HG03025 (cell line): ENCODE measurements at regions not wholly inside any gene's neighbourhood (a gene's known extent, or its start where the extent isn't known, plus 50 kb on each side); places are given as distances from the start of the nearest gene placed in this dataset.

ENCODE experiments used
- ATAC-seq: cut with Tn5 transposase; IDR thresholded peaks from one replicate; pipeline ENCODE4 v1.9.1; 2021; ENCODE audit warnings: mild to moderate bottlenecking, moderate library complexity; ENCODE audit not compliant: unreplicated experiment, low FRiP score

GRCh38 chr2:122875091-122875865, 1119.8 kb downstream of the TSN start:
- ATAC-seq, result no peak

GRCh38 chr2:122883849-122884248, 1128.4 kb downstream of the TSN start:
- ATAC-seq, result no peak

- ATAC-seq, result no peak
These were observed 1129.4 kb downstream of the TSN start for GRCh38 chr2:122884889-122885288.

- ATAC-seq, result no peak
These were observed 1130.0 kb downstream of the TSN start for GRCh38 chr2:122885436-122885835.

- ATAC-seq, result no peak
These were observed 1131.2 kb downstream of the TSN start for GRCh38 chr2:122886479-122887145.

GRCh38 chr2:122899614-122900013, 1125.5 kb upstream of the CNTNAP5 start:
- no peak for ATAC-seq

- ATAC-seq, result no peak
These were observed 1119.7 kb upstream of the CNTNAP5 start for GRCh38 chr2:122905431-122905830.

GRCh38 chr2:122908159-122908558, 1116.9 kb upstream of the CNTNAP5 start:
- no peak for ATAC-seq

- ATAC-seq, result no peak
These were observed 1097.9 kb upstream of the CNTNAP5 start for GRCh38 chr2:122927197-122927596.

- no peak for ATAC-seq
These were observed 1097.2 kb upstream of the CNTNAP5 start for GRCh38 chr2:122927710-122928557.

GRCh38 chr2:122929347-122929746, 1095.7 kb upstream of the CNTNAP5 start:
- ATAC-seq, result no peak

GRCh38 chr2:122935506-122935905, 1089.6 kb upstream of the CNTNAP5 start:
- ATAC-seq, result no peak

GRCh38 chr2:122939796-122940195, 1085.3 kb upstream of the CNTNAP5 start:
- no peak for ATAC-seq

- ATAC-seq, result no peak
These were observed 1075.6 kb upstream of the CNTNAP5 start for GRCh38 chr2:122949523-122949922.

GRCh38 chr2:122955776-122956175, 1069.3 kb upstream of the CNTNAP5 start:
- ATAC-seq, result no peak

GRCh38 chr2:122960759-122961641, 1064.1 kb upstream of the CNTNAP5 start:
- ATAC-seq, result no peak

- ATAC-seq, result no peak
These were observed 1058.6 kb upstream of the CNTNAP5 start for GRCh38 chr2:122966461-122966860.

GRCh38 chr2:122977580-122977979, 1047.5 kb upstream of the CNTNAP5 start:
- ATAC-seq, result no peak

- ATAC-seq, result no peak
These were observed 1044.4 kb upstream of the CNTNAP5 start for GRCh38 chr2:122980671-122981070.

GRCh38 chr2:122982936-122983335, 1042.2 kb upstream of the CNTNAP5 start:
- no peak for ATAC-seq
